Stomach (tissue), 8 donors: ENCODE measurements at regions not wholly inside any gene's neighbourhood (a gene's known extent, or its start where the extent isn't known, plus 50 kb on each side); places are given as distances from the start of the nearest gene placed in this dataset.
"Not testable (repeated sequence)": the region's sequence is repeated elsewhere in the genome, so short reads cannot be mapped to it uniquely, and the experiment has no call there.

Experiments used
- DNase-seq, 2 donors: peaks; one replicate each; pipeline versions ENCODE4 v3.0.0 to v3.0.0-alpha.2; 2013 to 2019
- H3K27ac ChIP-seq, 5 donors: fragments of 200-600 bp in 4 of 5; sonication (generic) in 4 of 5; one replicate each; pipeline ENCODE4 v1.5.1; 2013 to 2019; ENCODE audit warnings: mild to moderate bottlenecking in 1 of 5, moderate library complexity in 1 of 5
- H3K27me3 ChIP-seq, 3 donors: fragments of 200-600 bp; sonication (generic); one replicate each; pipeline ENCODE4 v1.5.1; 2017 to 2019; ENCODE audit warnings: mixed run types in 1 of 3
- H3K36me3 ChIP-seq, 4 donors: fragments of 200-600 bp; sonication (generic); 1 replicate in 3 of 4; 2 replicates in 1 of 4; pipeline ENCODE4 v1.5.1; 2016 to 2019
- H3K4me1 ChIP-seq, 4 donors: fragments of 200-600 bp; sonication (generic); one replicate each; pipeline ENCODE4 v1.5.1; 2016 to 2019
- H3K4me3 ChIP-seq, 4 donors: fragments of 200-600 bp; sonication (generic) in 3 of 4; one replicate each; pipeline ENCODE4 v1.5.1; 2016 to 2019; ENCODE audit warnings: mild to moderate bottlenecking in 1 of 4
- H3K9me3 ChIP-seq, 4 donors: fragments of 200-600 bp; sonication (generic); one replicate each; pipeline ENCODE4 v1.5.1; 2016 to 2019
- CTCF ChIP-seq, 7 experiments: fragments of 450-650 bp in 4 of 7; fragments of 200-600 bp in 3 of 7; sonication (generic) in 3 of 7; IDR thresholded peaks; one replicate each; pipeline ENCODE4 v1.5.1; 2016 to 2019; ENCODE audit warnings: antibody characterized with exemption in 7 of 7, control low read depth in 2 of 7, mild to moderate bottlenecking in 1 of 7
- EP300 ChIP-seq: sonication (generic); formaldehyde crosslinking; IDR thresholded peaks from one replicate; pipeline ENCODE4 v1.6.1; 2017; ENCODE audit warnings: antibody characterized with exemption
- POLR2A ChIP-seq, 4 donors: fragments of 450-650 bp; IDR thresholded peaks; one replicate each; pipeline ENCODE4 v1.6.1; 2016; ENCODE audit warnings: antibody characterized with exemption in 4 of 4, control low read depth in 2 of 4, mild to moderate bottlenecking in 1 of 4, moderate library complexity in 1 of 4
- POLR2AphosphoS5 ChIP-seq, 3 donors: sonication (generic); formaldehyde crosslinking; IDR thresholded peaks; one replicate each; pipeline ENCODE4 v1.6.1; 2016; ENCODE audit warnings: antibody characterized with exemption in 3 of 3
- WGBS, 5 donors: extraction: QIAGEN DNeasy Blood & Tissue Kit in 3 of 5; methylation state at CpG; one replicate each; pipeline versions ENCODE4 v1.1.5 to v1.1.7; 2013 to 2018; 5-methylcytosine and 5-hydroxymethylcytosine counted together
- intact Hi-C: fragments of 100-400 bp; cut with DNase I; formaldehyde crosslinking; loops from one replicate; pipeline ENCODE4 v1.15.1; 2023; ENCODE audit warnings: low total_unique reads
- donor health status: healthy with polysubstance abuse.
- donor health status: Bipolar disorder and iron deficiency.
- donor health status: healthy.

- Histone ChIP-seq H3K4me1 (no peaks in the 10 kb centered on the region), H3K27ac (no peak overlapping the region), H3K36me3 (no peaks in the 10 kb centered on the region), H3K4me3 (no peak overlapping the region), H3K9me3 (peaks cover 0 to 5% (median 0%) of the 10 kb centered on the region in 4 donors), H3K27me3 (no peaks in the 10 kb centered on the region)
- no peak for TF ChIP-seq CTCF (IDR thresholded peaks at IDR 0.05)
- no peak for TF ChIP-seq POLR2A (IDR thresholded peaks at IDR 0.05)
- no peak for TF ChIP-seq POLR2AphosphoS5 (IDR thresholded peaks at IDR 0.05)
- no peak for TF ChIP-seq EP300
- intact Hi-C loops, result no loop called here
- WGBS, 5 donors, result 75 to 85% (median 84%) methylated on average over 2 of the region's 2 CpGs
- no peak for DNase-seq
These were observed 62.5 kb upstream of the PTGFRN start for GRCh38 chr1:116847190-116847589.

GRCh38 chr1:116847688-116848531, 61.8 kb upstream of the PTGFRN start:
- intact Hi-C loops, result no loop called here
- peak in 1 of 2 donors; percentile 62 for DNase-seq
- H3K36me3 ChIP-seq, result no peaks in the 10 kb centered on the region
- peaks cover 0 to 5% (median 0%) of the 10 kb centered on the region in 4 donors for H3K9me3 ChIP-seq
- WGBS, 5 donors, result 59 to 84% (median 70%) methylated on average over 13 of the region's 13 CpGs
- no peak overlapping the region for H3K4me3 ChIP-seq
- H3K27me3 ChIP-seq, result no peaks in the 10 kb centered on the region
- no peak overlapping the region for H3K27ac ChIP-seq
- H3K4me1 ChIP-seq, result peaks cover 0 to 3% (median under 1%) of the 10 kb centered on the region in 4 donors
- TF ChIP-seq EP300 (no peak), CTCF (IDR thresholded peaks at IDR 0.05) (no peak), POLR2AphosphoS5 (IDR thresholded peaks at IDR 0.05) (no peak), POLR2A (IDR thresholded peaks at IDR 0.05) (no peak)

GRCh38 chr1:116850436-116850835, 59.3 kb upstream of the PTGFRN start:
- DNase-seq, result no peak
- H3K4me3 ChIP-seq, result no peak overlapping the region
- TF ChIP-seq CTCF (IDR thresholded peaks at IDR 0.05) (no peak), POLR2A (IDR thresholded peaks at IDR 0.05) (no peak), POLR2AphosphoS5 (IDR thresholded peaks at IDR 0.05) (no peak), EP300 (no peak)
- H3K36me3 ChIP-seq, result no peaks in the 10 kb centered on the region
- intact Hi-C loops, result no loop called here
- H3K9me3 ChIP-seq, result no peaks in the 10 kb centered on the region
- H3K27me3 ChIP-seq, result no peaks in the 10 kb centered on the region
- WGBS, 5 donors, result 79 to 100% (median 96%) methylated on average over 1 of the region's 1 CpG
- H3K4me1 ChIP-seq, result peaks cover 17 to 28% (median 24%) of the 10 kb centered on the region in 4 donors
- H3K27ac ChIP-seq, result no peak overlapping the region

- DNase-seq, H3K27me3 ChIP-seq, H3K27ac ChIP-seq, H3K9me3 ChIP-seq, H3K4me3 ChIP-seq, H3K36me3 ChIP-seq, intact Hi-C loops: not testable (repeated sequence)
- H3K4me1 ChIP-seq, result peaks cover 18 to 33% (median 29%) of the 10 kb centered on the region in 4 donors
- 91 to 100% (median 96%) methylated on average over 2 of the region's 2 CpGs for WGBS, 5 donors
These were observed 58.5 kb upstream of the PTGFRN start for GRCh38 chr1:116851189-116851588.

GRCh38 chr1:116851846-116852245, 57.9 kb upstream of the PTGFRN start:
- Histone ChIP-seq H3K36me3 (no peaks in the 10 kb centered on the region), H3K27me3 (no peaks in the 10 kb centered on the region), H3K27ac (no peak overlapping the region), H3K4me3 (no peak overlapping the region), H3K9me3 (no peaks in the 10 kb centered on the region), H3K4me1 (peaks cover 18 to 33% (median 29%) of the 10 kb centered on the region in 4 donors)
- intact Hi-C loops, result no loop called here
- 82 to 87% (median 85%) methylated on average over 5 of the region's 5 CpGs for WGBS, 5 donors
- DNase-seq, result no peak
- TF ChIP-seq POLR2A (IDR thresholded peaks at IDR 0.05) (no peak), EP300 (no peak), POLR2AphosphoS5 (IDR thresholded peaks at IDR 0.05) (no peak), CTCF (IDR thresholded peaks at IDR 0.05) (no peak)
